ENCODE measurements at regions not wholly inside any gene's neighbourhood (a gene's known extent, or its start where the extent isn't known, plus 50 kb on each side); places are given as distances from the start of the nearest gene placed in this dataset.

GRCh38 chr5:124061068-124061430 lies 549.1 kb downstream of the CSNK1G3 start:
- TF ChIP-seq POLR2A (IDR thresholded peaks at IDR 0.05), result no peak
- TF ChIP-seq CTCF (IDR thresholded peaks at IDR 0.05), result no peak
